Endothelial cell (in vitro differentiated cells): ENCODE measurements at regions not wholly inside any gene's neighbourhood (a gene's known extent, or its start where the extent isn't known, plus 50 kb on each side); places are given as distances from the start of the nearest gene placed in this dataset.

Source experiments
- DNase-seq: peaks from one replicate; pipeline ENCODE4 v3.0.0; 2021; ENCODE audit warnings: low spot score
- H3K27ac Mint-ChIP-seq: one replicate; pipeline ENCODE4 v1.8.0; 2021; ENCODE audit warnings: mixed read lengths, inconsistent platforms; ENCODE audit not compliant: unreplicated experiment
- H3K27me3 Mint-ChIP-seq: one replicate; pipeline ENCODE4 v1.8.0; 2021; ENCODE audit warnings: mild to moderate bottlenecking, moderate library complexity, mixed read lengths, inconsistent platforms; ENCODE audit not compliant: unreplicated experiment
- H3K36me3 Mint-ChIP-seq: one replicate; pipeline ENCODE4 v1.8.0; 2021; ENCODE audit warnings: mild to moderate bottlenecking, low read depth, mixed read lengths, inconsistent platforms; ENCODE audit not compliant: unreplicated experiment
- H3K4me1 Mint-ChIP-seq: one replicate; pipeline ENCODE4 v1.8.0; 2021; ENCODE audit warnings: mild to moderate bottlenecking, mixed read lengths, inconsistent platforms; ENCODE audit not compliant: unreplicated experiment
- H3K4me3 Mint-ChIP-seq: one replicate; pipeline ENCODE4 v1.8.0; 2021; ENCODE audit warnings: mild to moderate bottlenecking, mixed read lengths, inconsistent platforms; ENCODE audit not compliant: unreplicated experiment
- H3K9me3 Mint-ChIP-seq: one replicate; pipeline ENCODE4 v1.8.0; 2021; ENCODE audit warnings: mixed read lengths, inconsistent platforms; ENCODE audit not compliant: unreplicated experiment
- TF ChIP-seq, protein P1 (sequence below): fragments of 200-600 bp; sonication (generic); IDR thresholded peaks from one replicate; pipeline ENCODE4 v1.5.0; 2021; ENCODE audit warnings: antibody characterized with exemption; ENCODE audit not compliant: unreplicated experiment

DNA sequence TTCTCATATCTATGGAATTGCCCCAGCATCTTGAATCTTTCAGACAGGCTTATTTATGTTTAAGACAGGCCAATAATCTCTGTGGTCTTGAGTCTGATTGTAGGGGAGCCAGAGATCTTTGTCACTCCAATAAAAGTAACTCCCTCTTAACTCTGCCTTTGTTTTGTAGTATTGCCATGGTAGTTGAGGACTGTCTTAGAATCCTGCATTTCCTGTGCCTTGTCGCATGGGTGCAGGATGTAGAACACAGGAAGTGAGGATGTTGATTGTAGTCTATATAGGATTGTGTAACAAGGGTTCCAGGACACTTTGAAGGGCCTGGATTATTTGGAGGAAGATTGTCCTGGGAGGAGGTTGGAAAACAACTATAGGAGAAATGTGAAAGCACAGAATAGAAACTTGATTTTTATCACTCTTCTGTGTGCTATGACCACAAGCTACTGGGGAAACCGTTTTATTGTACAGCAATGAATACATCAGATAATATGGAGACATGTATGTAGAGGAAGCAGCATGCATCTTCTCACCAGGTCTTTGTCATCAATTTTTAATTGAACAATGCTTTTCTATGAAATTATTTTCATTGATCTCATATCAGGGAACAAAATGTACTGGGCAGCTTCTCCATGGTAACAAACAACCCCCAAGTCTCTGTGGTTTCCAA, 411.7 kb downstream of the FGF9 start:
- Mint-ChIP-seq H3K27ac (peak overlapping the region; percentile 89), H3K27me3 (peaks cover 6% of the 10 kb centered on the region), H3K9me3 (no peaks in the 10 kb centered on the region), H3K4me3 (peak overlapping the region; percentile 13), H3K36me3 (no peaks in the 10 kb centered on the region), H3K4me1 (peaks cover 26% of the 10 kb centered on the region)
- TF ChIP-seq, protein P1, sequence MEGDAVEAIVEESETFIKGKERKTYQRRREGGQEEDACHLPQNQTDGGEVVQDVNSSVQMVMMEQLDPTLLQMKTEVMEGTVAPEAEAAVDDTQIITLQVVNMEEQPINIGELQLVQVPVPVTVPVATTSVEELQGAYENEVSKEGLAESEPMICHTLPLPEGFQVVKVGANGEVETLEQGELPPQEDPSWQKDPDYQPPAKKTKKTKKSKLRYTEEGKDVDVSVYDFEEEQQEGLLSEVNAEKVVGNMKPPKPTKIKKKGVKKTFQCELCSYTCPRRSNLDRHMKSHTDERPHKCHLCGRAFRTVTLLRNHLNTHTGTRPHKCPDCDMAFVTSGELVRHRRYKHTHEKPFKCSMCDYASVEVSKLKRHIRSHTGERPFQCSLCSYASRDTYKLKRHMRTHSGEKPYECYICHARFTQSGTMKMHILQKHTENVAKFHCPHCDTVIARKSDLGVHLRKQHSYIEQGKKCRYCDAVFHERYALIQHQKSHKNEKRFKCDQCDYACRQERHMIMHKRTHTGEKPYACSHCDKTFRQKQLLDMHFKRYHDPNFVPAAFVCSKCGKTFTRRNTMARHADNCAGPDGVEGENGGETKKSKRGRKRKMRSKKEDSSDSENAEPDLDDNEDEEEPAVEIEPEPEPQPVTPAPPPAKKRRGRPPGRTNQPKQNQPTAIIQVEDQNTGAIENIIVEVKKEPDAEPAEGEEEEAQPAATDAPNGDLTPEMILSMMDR: no peak
- DNase-seq: peak; percentile 20

DNA sequence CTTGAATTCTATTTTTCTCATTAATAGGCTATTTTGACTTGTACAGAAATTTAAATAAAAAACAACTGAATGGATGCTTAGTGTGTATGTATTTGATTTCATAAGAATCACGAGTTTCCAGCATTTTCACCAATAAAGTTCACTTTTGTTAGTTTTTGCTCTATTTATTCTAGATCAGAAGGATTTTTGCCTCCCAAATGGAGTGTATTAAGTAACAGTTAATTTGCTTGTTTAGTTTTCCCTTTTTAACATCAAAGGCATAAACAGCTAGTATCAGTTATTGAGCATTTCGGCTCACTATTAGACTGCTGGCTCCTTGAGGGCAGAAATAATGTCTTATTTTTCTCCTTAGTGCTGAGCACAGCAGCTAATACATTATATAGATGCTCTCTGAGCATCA, 414.1 kb downstream of the FGF9 start:
- DNase-seq: no peak
- H3K9me3 Mint-ChIP-seq: no peaks in the 10 kb centered on the region
- H3K27me3 Mint-ChIP-seq: peaks cover 6% of the 10 kb centered on the region
- TF ChIP-seq, protein P1: no peak
- H3K4me1 Mint-ChIP-seq: peaks cover 26% of the 10 kb centered on the region
- peak overlapping the region; percentile 76 for H3K27ac Mint-ChIP-seq
- no peaks in the 10 kb centered on the region for H3K36me3 Mint-ChIP-seq
- no peak overlapping the region for H3K4me3 Mint-ChIP-seq

DNA sequence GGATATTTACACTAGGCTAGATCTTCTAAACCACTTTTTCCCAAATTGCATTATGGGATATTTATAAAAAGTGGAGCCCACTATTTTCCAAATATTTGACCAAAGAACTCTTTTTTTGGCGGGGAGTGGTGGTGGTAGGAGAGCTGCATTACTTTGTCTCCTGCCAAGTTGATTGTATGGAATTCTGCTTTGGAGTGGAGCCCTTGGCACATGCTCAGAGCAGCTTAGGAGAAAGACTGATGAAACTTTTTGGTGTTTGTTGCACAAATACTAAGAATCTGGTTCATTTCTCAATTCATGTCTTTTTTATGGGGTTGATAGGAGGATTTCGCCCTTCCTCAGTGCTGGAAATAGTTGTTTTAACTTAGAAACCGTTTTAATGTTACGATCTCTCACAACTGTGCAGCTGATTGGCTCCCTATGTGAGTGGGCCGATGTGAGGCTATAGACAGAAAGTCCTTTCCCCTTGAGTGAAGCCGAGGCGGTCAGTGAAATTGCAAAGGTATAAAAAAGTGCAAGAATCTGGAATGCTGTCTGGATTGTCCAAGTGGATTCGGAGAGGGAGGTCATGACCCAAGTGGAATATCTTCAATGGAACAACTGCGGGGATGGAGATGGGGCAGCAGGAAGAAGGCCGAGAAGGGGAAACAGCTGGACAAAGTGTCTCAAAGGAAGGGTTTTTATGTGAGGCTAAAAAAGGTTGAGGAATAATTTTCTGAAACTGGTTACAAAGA, 415.9 kb downstream of the FGF9 start:
- no peaks in the 10 kb centered on the region for H3K36me3 Mint-ChIP-seq
- peaks cover 26% of the 10 kb centered on the region for H3K4me1 Mint-ChIP-seq
- TF ChIP-seq, protein P1: no peak
- DNase-seq: no peak
- peaks cover 6% of the 10 kb centered on the region for H3K27me3 Mint-ChIP-seq
- H3K27ac Mint-ChIP-seq: no peak overlapping the region
- no peaks in the 10 kb centered on the region for H3K9me3 Mint-ChIP-seq
- no peak overlapping the region for H3K4me3 Mint-ChIP-seq

DNA sequence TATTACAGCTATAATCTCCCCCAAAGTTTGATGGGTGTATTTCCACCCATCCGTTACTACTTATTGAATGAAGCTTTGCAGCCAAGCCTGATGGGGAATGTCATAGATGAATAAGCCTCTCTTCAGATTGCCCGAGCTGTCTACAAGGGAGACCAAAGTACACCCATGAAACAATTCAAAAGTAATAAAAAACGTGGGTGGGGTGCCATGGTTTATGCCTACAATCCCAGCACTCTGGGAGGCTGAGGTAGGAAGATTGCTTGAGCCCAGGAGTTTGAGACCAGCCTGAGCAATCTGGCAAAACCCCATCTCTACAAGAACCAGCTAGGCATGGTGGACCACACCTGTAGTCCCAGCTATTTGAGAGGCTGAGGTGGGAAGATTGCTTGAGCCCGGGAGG, 419.2 kb downstream of the FGF9 start:
- TF ChIP-seq, protein P1: no peak
- no peak for DNase-seq
- Mint-ChIP-seq H3K27me3 (peaks cover 6% of the 10 kb centered on the region), H3K4me1 (peaks cover 11% of the 10 kb centered on the region), H3K27ac (no peak overlapping the region), H3K9me3 (no peaks in the 10 kb centered on the region), H3K36me3 (no peaks in the 10 kb centered on the region), H3K4me3 (no peak overlapping the region)
